Activated T-helper 17 cell treated with anti-CD3 and anti-CD28 coated beads, Interleukin-2, amount 50 U/mL, for 72 hours (primary cell): ENCODE measurements at regions not wholly inside any gene's neighbourhood (a gene's known extent, or its start where the extent isn't known, plus 50 kb on each side); places are given as distances from the start of the nearest gene placed in this dataset.

Experiments used
- ATAC-seq: fragments of 150-1000 bp; cut with Tn5 transposase; replicated peaks from 2 replicates; pipeline ENCODE4 v1.10.0; 2021; ENCODE audit warnings: mild to moderate bottlenecking, moderate library complexity
- H3K27ac Mint-ChIP-seq: one replicate; pipeline ENCODE4 v1.8.0; 2022; ENCODE audit warnings: mixed read lengths
- H3K27me3 Mint-ChIP-seq: one replicate; pipeline ENCODE4 v1.8.0; 2022; ENCODE audit warnings: mixed read lengths
- H3K36me3 Mint-ChIP-seq: one replicate; pipeline ENCODE4 v1.8.0; 2022; ENCODE audit warnings: low read depth, mild to moderate bottlenecking, mixed read lengths
- H3K4me1 Mint-ChIP-seq: one replicate; pipeline ENCODE4 v1.8.0; 2022; ENCODE audit warnings: mixed read lengths
- H3K4me3 Mint-ChIP-seq: one replicate; pipeline ENCODE4 v1.8.0; 2022; ENCODE audit warnings: mild to moderate bottlenecking, mixed read lengths
- H3K9me3 Mint-ChIP-seq: one replicate; pipeline ENCODE4 v1.8.0; 2022; ENCODE audit warnings: mixed read lengths

- no peaks in the 10 kb centered on the region for H3K36me3 Mint-ChIP-seq
- ATAC-seq, result no peak
- no peak overlapping the region for H3K27ac Mint-ChIP-seq
- no peaks in the 10 kb centered on the region for H3K4me1 Mint-ChIP-seq
- peaks cover 14% of the 10 kb centered on the region for H3K9me3 Mint-ChIP-seq
- no peak overlapping the region for H3K4me3 Mint-ChIP-seq
- no peaks in the 10 kb centered on the region for H3K27me3 Mint-ChIP-seq
Observed at GRCh38 chr20:55269913-55270312, 735.4 kb downstream of the CBLN4 start.

- Mint-ChIP-seq H3K4me3 (no peak overlapping the region), H3K4me1 (no peaks in the 10 kb centered on the region), H3K27me3 (no peaks in the 10 kb centered on the region), H3K36me3 (no peaks in the 10 kb centered on the region), H3K27ac (no peak overlapping the region), H3K9me3 (peaks cover 13% of the 10 kb centered on the region)
- no peak for ATAC-seq
Observed at GRCh38 chr20:55266361-55266760, 739.0 kb downstream of the CBLN4 start.

GRCh38 chr20:55264703-55265239 lies 740.5 kb downstream of the CBLN4 start:
- H3K4me1 Mint-ChIP-seq, result no peaks in the 10 kb centered on the region
- H3K27ac Mint-ChIP-seq, result no peak overlapping the region
- H3K36me3 Mint-ChIP-seq, result no peaks in the 10 kb centered on the region
- H3K4me3 Mint-ChIP-seq, result no peak overlapping the region
- H3K9me3 Mint-ChIP-seq, result peaks cover 13% of the 10 kb centered on the region
- no peaks in the 10 kb centered on the region for H3K27me3 Mint-ChIP-seq
- no peak for ATAC-seq

GRCh38 chr20:55258559-55258958 lies 746.8 kb downstream of the CBLN4 start:
- no peaks in the 10 kb centered on the region for H3K4me1 Mint-ChIP-seq
- H3K9me3 Mint-ChIP-seq, result peaks cover 4% of the 10 kb centered on the region
- H3K27ac Mint-ChIP-seq, result no peak overlapping the region
- no peak overlapping the region for H3K4me3 Mint-ChIP-seq
- H3K36me3 Mint-ChIP-seq, result no peaks in the 10 kb centered on the region
- H3K27me3 Mint-ChIP-seq, result no peaks in the 10 kb centered on the region
- ATAC-seq, result no peak

- no peak overlapping the region for H3K27ac Mint-ChIP-seq
- no peaks in the 10 kb centered on the region for H3K9me3 Mint-ChIP-seq
- H3K4me1 Mint-ChIP-seq, result no peaks in the 10 kb centered on the region
- no peaks in the 10 kb centered on the region for H3K27me3 Mint-ChIP-seq
- no peaks in the 10 kb centered on the region for H3K36me3 Mint-ChIP-seq
- no peak for ATAC-seq
- H3K4me3 Mint-ChIP-seq, result no peak overlapping the region
Observed at GRCh38 chr20:55255016-55255415, 750.3 kb downstream of the CBLN4 start.

GRCh38 chr20:55253781-55254180 lies 751.5 kb downstream of the CBLN4 start:
- no peaks in the 10 kb centered on the region for H3K4me1 Mint-ChIP-seq
- no peak overlapping the region for H3K27ac Mint-ChIP-seq
- H3K36me3 Mint-ChIP-seq, result no peaks in the 10 kb centered on the region
- H3K27me3 Mint-ChIP-seq, result no peaks in the 10 kb centered on the region
- H3K9me3 Mint-ChIP-seq, result peaks cover 4% of the 10 kb centered on the region
- no peak overlapping the region for H3K4me3 Mint-ChIP-seq
- no peak for ATAC-seq

GRCh38 chr20:55252521-55252920 lies 752.8 kb downstream of the CBLN4 start:
- ATAC-seq, result no peak
- H3K4me3 Mint-ChIP-seq, result no peak overlapping the region
- no peaks in the 10 kb centered on the region for H3K27me3 Mint-ChIP-seq
- no peaks in the 10 kb centered on the region for H3K36me3 Mint-ChIP-seq
- no peak overlapping the region for H3K27ac Mint-ChIP-seq
- H3K4me1 Mint-ChIP-seq, result no peaks in the 10 kb centered on the region
- peaks cover 4% of the 10 kb centered on the region for H3K9me3 Mint-ChIP-seq

- ATAC-seq, result no peak
- H3K9me3 Mint-ChIP-seq, result peaks cover 5% of the 10 kb centered on the region
- no peaks in the 10 kb centered on the region for H3K27me3 Mint-ChIP-seq
Observed at GRCh38 chr20:55251170-55251569, 754.1 kb downstream of the CBLN4 start.

GRCh38 chr20:55242853-55243252 lies 762.5 kb downstream of the CBLN4 start:
- no peaks in the 10 kb centered on the region for H3K27me3 Mint-ChIP-seq
- no peak overlapping the region for H3K4me3 Mint-ChIP-seq
- no peaks in the 10 kb centered on the region for H3K4me1 Mint-ChIP-seq
- ATAC-seq, result no peak
- peaks cover 11% of the 10 kb centered on the region for H3K9me3 Mint-ChIP-seq
- H3K36me3 Mint-ChIP-seq, result no peaks in the 10 kb centered on the region
- H3K27ac Mint-ChIP-seq, result no peak overlapping the region

More at GRCh38 chr20:55251170-55251569, 754.1 kb downstream of the CBLN4 start:
- no peak overlapping the region for H3K4me3 Mint-ChIP-seq
- H3K27ac Mint-ChIP-seq, result no peak overlapping the region
- H3K4me1 Mint-ChIP-seq, result no peaks in the 10 kb centered on the region
- H3K36me3 Mint-ChIP-seq, result no peaks in the 10 kb centered on the region

GRCh38 chr20:55239269-55239668 lies 763.9 kb downstream of the DOK5 start:
- Mint-ChIP-seq H3K27me3 (no peaks in the 10 kb centered on the region), H3K9me3 (no peaks in the 10 kb centered on the region), H3K36me3 (no peaks in the 10 kb centered on the region), H3K4me3 (no peak overlapping the region), H3K4me1 (no peaks in the 10 kb centered on the region), H3K27ac (no peak overlapping the region)
- no peak for ATAC-seq

GRCh38 chr20:55232647-55233046 lies 757.3 kb downstream of the DOK5 start:
- no peaks in the 10 kb centered on the region for H3K36me3 Mint-ChIP-seq
- H3K27ac Mint-ChIP-seq, result no peak overlapping the region
- H3K27me3 Mint-ChIP-seq, result no peaks in the 10 kb centered on the region
- H3K4me3 Mint-ChIP-seq, result no peak overlapping the region
- no peaks in the 10 kb centered on the region for H3K4me1 Mint-ChIP-seq
- H3K9me3 Mint-ChIP-seq, result peaks cover 7% of the 10 kb centered on the region
- no peak for ATAC-seq

- H3K4me3 Mint-ChIP-seq, result no peak overlapping the region
- ATAC-seq, result no peak
- H3K9me3 Mint-ChIP-seq, result peaks cover 7% of the 10 kb centered on the region
- no peak overlapping the region for H3K27ac Mint-ChIP-seq
- no peaks in the 10 kb centered on the region for H3K4me1 Mint-ChIP-seq
- H3K27me3 Mint-ChIP-seq, result no peaks in the 10 kb centered on the region
- no peaks in the 10 kb centered on the region for H3K36me3 Mint-ChIP-seq
Observed at GRCh38 chr20:55229451-55229850, 754.1 kb downstream of the DOK5 start.

GRCh38 chr20:55216525-55217242 lies 741.3 kb downstream of the DOK5 start:
- Mint-ChIP-seq H3K4me1 (no peaks in the 10 kb centered on the region), H3K36me3 (no peaks in the 10 kb centered on the region), H3K27me3 (no peaks in the 10 kb centered on the region), H3K9me3 (peaks cover 8% of the 10 kb centered on the region), H3K4me3 (no peak overlapping the region), H3K27ac (no peak overlapping the region)
- no peak for ATAC-seq

- H3K27ac Mint-ChIP-seq, result no peak overlapping the region
- no peaks in the 10 kb centered on the region for H3K27me3 Mint-ChIP-seq
- H3K9me3 Mint-ChIP-seq, result peaks cover 4% of the 10 kb centered on the region
- H3K4me1 Mint-ChIP-seq, result no peaks in the 10 kb centered on the region
- no peak overlapping the region for H3K4me3 Mint-ChIP-seq
- no peaks in the 10 kb centered on the region for H3K36me3 Mint-ChIP-seq
- ATAC-seq, result no peak
Observed at GRCh38 chr20:55213653-55214052, 738.3 kb downstream of the DOK5 start.

GRCh38 chr20:55211481-55211880 lies 736.1 kb downstream of the DOK5 start:
- Mint-ChIP-seq H3K4me3 (no peak overlapping the region), H3K27me3 (no peaks in the 10 kb centered on the region), H3K9me3 (peaks cover 7% of the 10 kb centered on the region), H3K36me3 (no peaks in the 10 kb centered on the region), H3K27ac (no peak overlapping the region), H3K4me1 (no peaks in the 10 kb centered on the region)
- no peak for ATAC-seq
